GM23248 (cell line): ENCODE measurements at regions not wholly inside any gene's neighbourhood (a gene's known extent, or its start where the extent isn't known, plus 50 kb on each side); places are given as distances from the start of the nearest gene placed in this dataset.

ENCODE experiments used
- DNase-seq: peaks from one replicate; pipeline ENCODE4 v3.0.0-alpha.2; 2015
- H2AFZ ChIP-seq: fragments of 200-600 bp; sonication (generic); 2 replicates; pipeline ENCODE4 v1.6.1; 2016; ENCODE audit warnings: antibody characterized with exemption
- H3F3A ChIP-seq: fragments of 200-600 bp; sonication (generic); 2 replicates; pipeline ENCODE4 v1.6.1; 2016; ENCODE audit warnings: mild to moderate bottlenecking, antibody characterized with exemption, mixed run types; ENCODE audit not compliant: insufficient read depth
- H3K27ac ChIP-seq: fragments of 200-600 bp; sonication (generic); 2 replicates; pipeline ENCODE4 v1.5.1; 2016; ENCODE audit warnings: mild to moderate bottlenecking
- H3K27me3 ChIP-seq: fragments of 200-600 bp; sonication (generic); replicated peaks from 2 replicates; pipeline ENCODE4 v1.6.1; 2016; ENCODE audit warnings: mild to moderate bottlenecking; ENCODE audit not compliant: insufficient read depth
- H3K36me3 ChIP-seq: fragments of 200-600 bp; sonication (generic); 2 replicates; pipeline ENCODE4 v1.6.1; 2016; ENCODE audit warnings: low read depth, mild to moderate bottlenecking
- H3K4me1 ChIP-seq: fragments of 200-600 bp; sonication (generic); 2 replicates; pipeline ENCODE4 v1.6.1; 2016; ENCODE audit warnings: mild to moderate bottlenecking; ENCODE audit not compliant: insufficient read depth
- H3K4me2 ChIP-seq: fragments of 200-600 bp; sonication (generic); one replicate; pipeline ENCODE4 v1.6.1; 2016; ENCODE audit warnings: mild to moderate bottlenecking; ENCODE audit not compliant: unreplicated experiment
- H3K4me3 ChIP-seq: fragments of 200-600 bp; sonication (generic); 2 replicates; pipeline ENCODE4 v1.5.1; 2016; ENCODE audit warnings: mild to moderate bottlenecking
- H3K79me2 ChIP-seq: fragments of 200-600 bp; sonication (generic); 2 replicates; pipeline ENCODE4 v1.6.1; 2016; ENCODE audit warnings: mild to moderate bottlenecking; ENCODE audit not compliant: insufficient read depth
- H3K9ac ChIP-seq: fragments of 200-600 bp; sonication (generic); 2 replicates; pipeline ENCODE4 v1.6.1; 2016; ENCODE audit warnings: mild to moderate bottlenecking
- H3K9me2 ChIP-seq: fragments of 200-600 bp; sonication (generic); 2 replicates; pipeline ENCODE4 v1.6.1; 2016; ENCODE audit warnings: mixed run types, mild to moderate bottlenecking, moderate library complexity; ENCODE audit not compliant: insufficient read depth
- H3K9me3 ChIP-seq: fragments of 200-600 bp; sonication (generic); one replicate; pipeline ENCODE4 v1.6.1; 2017; ENCODE audit warnings: low read depth
- H4K20me1 ChIP-seq: fragments of 200-600 bp; sonication (generic); 2 replicates; pipeline ENCODE4 v1.6.0; 2016; ENCODE audit not compliant: insufficient read depth
- EZH2 ChIP-seq: fragments of 200-600 bp; sonication (generic); IDR thresholded peaks from 2 replicates; pipeline ENCODE4 v1.6.1; 2018; ENCODE audit warnings: antibody characterized with exemption, mild to moderate bottlenecking; ENCODE audit not compliant: insufficient read depth, poor library complexity, severe bottlenecking
- EZH2phosphoT487 ChIP-seq: fragments of 200-600 bp; sonication (generic); IDR thresholded peaks from 2 replicates; pipeline ENCODE4 v1.6.1; 2018; ENCODE audit warnings: antibody characterized with exemption, moderate library complexity, mild to moderate bottlenecking, low read depth; ENCODE audit not compliant: insufficient read depth
- WGBS, 2 experiments: methylation state at CpG; one replicate each; pipeline ENCODE4 v1.1.6; 2015 to 2017; ENCODE audit warnings: low lambda C conversion rate in 2 of 2, low coverage in 1 of 2; ENCODE audit errors: missing lambda C conversion rate in 2 of 2; 5-methylcytosine and 5-hydroxymethylcytosine counted together
- in situ Hi-C: fragments of 300-500 bp; cut with MboI; formaldehyde crosslinking; loops from 2 replicates; pipeline ENCODE4 v1.15.0; 2020

GRCh38 chr4:153126137-153126536 lies 78.1 kb upstream of the TRIM2 start:
- Histone ChIP-seq H3K27ac (no peak overlapping the region), H4K20me1 (no peaks in the 10 kb centered on the region), H3F3A (no peaks in the 10 kb centered on the region), H3K4me2 (no peak overlapping the region), H3K79me2 (no peaks in the 10 kb centered on the region), H3K27me3 (no peaks in the 10 kb centered on the region), H3K9me3 (no peaks in the 10 kb centered on the region), H3K4me1 (no peaks in the 10 kb centered on the region), H3K9me2 (no peaks in the 10 kb centered on the region), H3K36me3 (no peaks in the 10 kb centered on the region), H2AFZ (no peak overlapping the region), H3K9ac (no peak overlapping the region), H3K4me3 (no peak overlapping the region)
- TF ChIP-seq EZH2 = no peak
- no peak for TF ChIP-seq EZH2phosphoT487
- peak; percentile 33 for DNase-seq
- 67% methylated on average over 4 of the region's 4 CpGs for WGBS, 2 experiments
- in situ Hi-C loops = loop anchor here (10.0 kb wide), 1 partner anchor 271 kb away; no protein-coding TSS in a partner anchor

GRCh38 chr4:153127760-153128494 lies 76.3 kb upstream of the TRIM2 start:
- no peaks in the 10 kb centered on the region for H3K9me2 ChIP-seq
- peak overlapping the region; percentile 83 for H2AFZ ChIP-seq
- no peaks in the 10 kb centered on the region for H3K27me3 ChIP-seq
- H3F3A ChIP-seq = peaks cover 6% of the 10 kb centered on the region; the same call in 1 of the 2 replicates
- peak overlapping the region; percentile 59 for H3K4me3 ChIP-seq
- H3K36me3 ChIP-seq = no peaks in the 10 kb centered on the region
- in situ Hi-C loops = loop anchor here (10.0 kb wide), 1 partner anchor 273 kb away; no protein-coding TSS in a partner anchor
- WGBS, 2 experiments = 18% methylated on average over 18 of the region's 18 CpGs
- DNase-seq = peak; percentile 89
- no peaks in the 10 kb centered on the region for H3K4me1 ChIP-seq
- peak overlapping the region; percentile 74 for H3K4me2 ChIP-seq
- H3K27ac ChIP-seq = no peak overlapping the region
- no peaks in the 10 kb centered on the region for H3K9me3 ChIP-seq
- no peaks in the 10 kb centered on the region for H3K79me2 ChIP-seq
- no peaks in the 10 kb centered on the region for H4K20me1 ChIP-seq
- TF ChIP-seq EZH2 = no peak
- no peak for TF ChIP-seq EZH2phosphoT487
- peak overlapping the region; percentile 37; the same call in 1 of the 2 replicates for H3K9ac ChIP-seq

- Histone ChIP-seq H3K9me2 (no peaks in the 10 kb centered on the region), H3K27me3 (no peaks in the 10 kb centered on the region), H3F3A (peaks cover 15% of the 10 kb centered on the region), H4K20me1 (no peaks in the 10 kb centered on the region), H3K9ac (no peak overlapping the region), H3K79me2 (no peaks in the 10 kb centered on the region), H3K4me1 (peaks cover 2% of the 10 kb centered on the region), H3K36me3 (no peaks in the 10 kb centered on the region), H2AFZ (peak overlapping the region; percentile 15; the same call in 1 of the 2 replicates), H3K4me2 (no peak overlapping the region), H3K27ac (no peak overlapping the region), H3K4me3 (no peak overlapping the region), H3K9me3 (no peaks in the 10 kb centered on the region)
- DNase-seq = peak; percentile 73
- in situ Hi-C loops = no loop called here
- 10 to 11% methylated on average over 7 of the region's 7 CpGs for WGBS, 2 experiments
- TF ChIP-seq EZH2 (no peak), EZH2phosphoT487 (no peak)
Observed at GRCh38 chr4:153131596-153131995, 72.6 kb upstream of the TRIM2 start.

GRCh38 chr4:153137159-153137558 lies 67.1 kb upstream of the TRIM2 start:
- Histone ChIP-seq H4K20me1 (no peaks in the 10 kb centered on the region), H3K4me1 (peaks cover 19% of the 10 kb centered on the region), H3K27ac (peak overlapping the region; percentile 31; the same call in 1 of the 2 replicates), H3K4me3 (no peak overlapping the region), H3K9me3 (no peaks in the 10 kb centered on the region), H3K79me2 (no peaks in the 10 kb centered on the region), H3K36me3 (no peaks in the 10 kb centered on the region), H3K4me2 (peak overlapping the region; percentile 49), H3K9ac (no peak overlapping the region), H2AFZ (no peak overlapping the region), H3F3A (peaks cover 16% of the 10 kb centered on the region), H3K27me3 (no peaks in the 10 kb centered on the region), H3K9me2 (no peaks in the 10 kb centered on the region)
- TF ChIP-seq EZH2phosphoT487 (no peak), EZH2 (no peak)
- DNase-seq = peak; percentile 98
- 2% methylated on average over 6 of the region's 6 CpGs for WGBS, 2 experiments
- in situ Hi-C loops = no loop called here
